ENCODE measurements at regions not wholly inside any gene's neighbourhood (a gene's known extent, or its start where the extent isn't known, plus 50 kb on each side); places are given as distances from the start of the nearest gene placed in this dataset.
"Not testable (repeated sequence)": the region's sequence is repeated elsewhere in the genome, so short reads cannot be mapped to it uniquely, and the experiment has no call there.

- intact Hi-C loops (cut with DNase I): no loop called here
- 87% methylated on average over 2 of the region's 2 CpGs for WGBS
- no peak overlapping the region for H3K27ac ChIP-seq (ENCODE audit: low read length)
- DNase-seq: no peak
- H3K9me3 ChIP-seq (ENCODE audit: control insufficient read depth, low read length): no peaks in the 10 kb centered on the region
- no peaks in the 10 kb centered on the region for H3K4me1 ChIP-seq (ENCODE audit: control insufficient read depth, insufficient read depth, low read length)
- ATAC-seq: no peak
- H3K4me3 ChIP-seq (ENCODE audit: low read length): no peak overlapping the region
- H3K27me3 ChIP-seq (ENCODE audit: control insufficient read depth, insufficient read depth): no peaks in the 10 kb centered on the region
Measured at GRCh38 chrX:128862557-128862956, 660.7 kb downstream of the SMARCA1 start.

GRCh38 chrX:128848374-128848773, 674.9 kb downstream of the SMARCA1 start:
- H3K4me3 ChIP-seq (ENCODE audit: low read length): no peak overlapping the region
- no peak for DNase-seq
- 63% methylated on average over 3 of the region's 3 CpGs for WGBS
- no peaks in the 10 kb centered on the region for H3K27me3 ChIP-seq (ENCODE audit: control insufficient read depth, insufficient read depth)
- intact Hi-C loops (cut with DNase I): no loop called here
- no peaks in the 10 kb centered on the region for H3K4me1 ChIP-seq (ENCODE audit: control insufficient read depth, insufficient read depth, low read length)
- ATAC-seq: no peak
- no peak overlapping the region for H3K27ac ChIP-seq (ENCODE audit: low read length)
- no peaks in the 10 kb centered on the region for H3K9me3 ChIP-seq (ENCODE audit: control insufficient read depth, low read length)

DNA sequence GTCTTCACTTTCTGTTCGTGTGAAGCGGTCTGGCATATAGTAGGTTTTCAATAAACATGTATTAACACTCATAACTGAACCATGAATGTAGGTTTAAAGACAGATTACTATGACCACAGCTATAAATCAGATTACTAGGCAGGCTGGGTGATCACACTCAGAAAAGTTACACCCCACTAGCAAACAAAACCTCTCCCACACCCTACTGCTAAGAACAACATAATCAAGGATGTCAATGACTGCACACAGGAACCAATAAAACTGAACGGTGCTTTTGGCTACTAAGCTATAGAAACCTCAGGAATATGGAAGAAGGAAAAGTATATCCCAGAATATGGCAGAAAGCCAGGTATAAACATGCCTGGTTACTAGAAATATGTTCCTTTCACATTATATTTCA, 676.9 kb downstream of the SMARCA1 start:
- H3K4me3 ChIP-seq (ENCODE audit: low read length): no peak overlapping the region
- WGBS: 87% methylated on average over 3 of the region's 3 CpGs
- H3K27ac ChIP-seq (ENCODE audit: low read length): no peak overlapping the region
- no peaks in the 10 kb centered on the region for H3K27me3 ChIP-seq (ENCODE audit: control insufficient read depth, insufficient read depth)
- H3K9me3 ChIP-seq (ENCODE audit: control insufficient read depth, low read length): no peaks in the 10 kb centered on the region
- H3K4me1 ChIP-seq (ENCODE audit: control insufficient read depth, insufficient read depth, low read length): no peaks in the 10 kb centered on the region
- intact Hi-C loops (cut with DNase I): no loop called here
- DNase-seq (no peak), ATAC-seq (no peak)

GRCh38 chrX:128818690-128819089, 704.6 kb downstream of the SMARCA1 start:
- DNase-seq: no peak
- Histone ChIP-seq H3K4me1 (ENCODE audit: control insufficient read depth, insufficient read depth, low read length) (no peaks in the 10 kb centered on the region), H3K27ac (ENCODE audit: low read length) (no peak overlapping the region), H3K27me3 (ENCODE audit: control insufficient read depth, insufficient read depth) (no peaks in the 10 kb centered on the region), H3K9me3 (ENCODE audit: control insufficient read depth, low read length) (no peaks in the 10 kb centered on the region), H3K4me3 (ENCODE audit: low read length) (no peak overlapping the region)
- ATAC-seq: no peak
- whole genome bisulfite sequencing: 92% methylated on average over 5 of the region's 5 CpGs
- intact Hi-C loops (cut with DNase I): no loop called here

DNA sequence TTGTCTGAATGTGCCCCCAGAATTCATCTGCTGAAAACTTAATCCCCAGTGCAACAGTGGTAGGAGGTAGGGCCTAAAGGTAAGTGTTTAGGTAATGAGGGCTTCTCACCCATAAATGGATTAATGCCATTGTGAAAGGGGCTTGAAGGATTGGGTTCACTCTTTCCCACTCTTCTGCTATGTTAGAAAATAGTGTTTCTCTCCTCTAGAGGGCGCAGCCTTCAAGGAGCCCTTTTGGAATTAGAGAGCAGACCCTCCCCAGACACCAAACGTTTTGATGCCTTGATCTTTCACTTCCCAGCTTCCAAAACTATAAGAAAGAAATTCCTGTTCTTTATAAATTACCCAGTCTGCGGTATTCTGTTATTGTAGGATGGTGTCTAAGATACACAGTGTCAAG, 706.4 kb downstream of the SMARCA1 start:
- Histone ChIP-seq H3K27ac (ENCODE audit: low read length) (no peak overlapping the region), H3K4me3 (ENCODE audit: low read length) (no peak overlapping the region), H3K4me1 (ENCODE audit: control insufficient read depth, insufficient read depth, low read length) (no peaks in the 10 kb centered on the region), H3K27me3 (ENCODE audit: control insufficient read depth, insufficient read depth) (no peaks in the 10 kb centered on the region), H3K9me3 (ENCODE audit: control insufficient read depth, low read length) (no peaks in the 10 kb centered on the region)
- DNase-seq (no peak), ATAC-seq (no peak)
- intact Hi-C loops (cut with DNase I): no loop called here
- 10% methylated on average over 3 of the region's 3 CpGs for WGBS

GRCh38 chrX:128807367-128807766, 715.9 kb downstream of the SMARCA1 start:
- Histone ChIP-seq H3K9me3 (ENCODE audit: control insufficient read depth, low read length) (no peaks in the 10 kb centered on the region), H3K27me3 (ENCODE audit: control insufficient read depth, insufficient read depth) (no peaks in the 10 kb centered on the region), H3K4me3 (ENCODE audit: low read length) (no peak overlapping the region), H3K4me1 (ENCODE audit: control insufficient read depth, insufficient read depth, low read length) (no peaks in the 10 kb centered on the region), H3K27ac (ENCODE audit: low read length) (no peak overlapping the region)
- 93% methylated on average over 3 of the region's 3 CpGs for WGBS
- no peak for DNase-seq
- no peak for ATAC-seq
- intact Hi-C loops (cut with DNase I): no loop called here

DNA sequence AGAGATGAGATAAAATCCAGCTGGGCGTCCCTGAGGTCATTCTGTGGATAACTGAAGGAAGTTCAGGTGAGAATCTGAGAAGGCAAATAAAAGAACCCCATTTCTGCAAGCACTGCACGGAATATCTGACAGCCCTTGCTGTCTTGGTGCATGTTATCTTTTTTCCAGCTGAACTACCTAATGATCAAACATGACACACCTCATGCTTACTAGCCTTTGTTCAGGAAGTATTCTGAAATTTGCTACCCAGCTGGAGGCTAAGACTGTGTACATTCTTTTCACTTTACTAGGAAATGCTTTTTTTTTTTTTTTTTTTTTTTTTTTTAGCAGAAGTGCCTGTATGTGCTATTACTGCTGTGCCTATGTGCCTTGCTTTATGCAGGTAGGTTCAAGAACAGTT, 718.1 kb downstream of the SMARCA1 start:
- DNase-seq (no peak), ATAC-seq (no peak)
- no peak overlapping the region for H3K4me3 ChIP-seq (ENCODE audit: low read length)
- intact Hi-C loops (cut with DNase I): no loop called here
- H3K27ac ChIP-seq (ENCODE audit: low read length): no peak overlapping the region
- H3K4me1 ChIP-seq (ENCODE audit: control insufficient read depth, insufficient read depth, low read length): no peaks in the 10 kb centered on the region
- WGBS: 68% methylated on average over 2 of the region's 2 CpGs
- no peaks in the 10 kb centered on the region for H3K27me3 ChIP-seq (ENCODE audit: control insufficient read depth, insufficient read depth)
- H3K9me3 ChIP-seq (ENCODE audit: control insufficient read depth, low read length): no peaks in the 10 kb centered on the region

- no peak for DNase-seq
- intact Hi-C loops (cut with DNase I): no loop called here
Measured at GRCh38 chrX:128804828-128805227, 718.5 kb downstream of the SMARCA1 start.

DNA sequence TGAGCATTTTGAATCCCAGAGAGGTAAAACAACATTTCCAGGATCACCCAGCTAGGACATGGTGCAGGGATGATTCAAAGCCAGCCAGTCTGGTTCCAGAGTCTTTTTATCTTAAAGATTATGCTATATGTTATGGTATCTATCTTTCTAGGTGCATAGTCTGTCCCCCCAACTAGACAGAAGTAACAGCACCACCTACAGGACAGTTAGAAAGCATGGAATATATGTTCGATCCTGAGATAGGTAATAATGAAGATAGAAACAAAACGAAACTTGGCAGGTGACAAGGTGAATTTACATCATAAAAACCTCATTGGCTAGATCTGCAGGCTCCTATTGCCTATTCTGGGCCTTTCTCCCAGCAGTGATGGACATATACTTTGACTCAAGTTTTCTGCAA, 723.2 kb downstream of the SMARCA1 start:
- ATAC-seq (no peak), DNase-seq (no peak)
- Histone ChIP-seq H3K9me3 (ENCODE audit: control insufficient read depth, low read length) (no peaks in the 10 kb centered on the region), H3K27ac (ENCODE audit: low read length) (no peak overlapping the region), H3K4me3 (ENCODE audit: low read length) (no peak overlapping the region), H3K4me1 (ENCODE audit: control insufficient read depth, insufficient read depth, low read length) (no peaks in the 10 kb centered on the region), H3K27me3 (ENCODE audit: control insufficient read depth, insufficient read depth) (no peaks in the 10 kb centered on the region)
- intact Hi-C loops (cut with DNase I): no loop called here
- WGBS: 48% methylated on average over 2 of the region's 2 CpGs

More at GRCh38 chrX:128804828-128805227, 718.5 kb downstream of the SMARCA1 start:
- H3K9me3 ChIP-seq (ENCODE audit: control insufficient read depth, low read length): no peaks in the 10 kb centered on the region
- no peaks in the 10 kb centered on the region for H3K27me3 ChIP-seq (ENCODE audit: control insufficient read depth, insufficient read depth)
- 91% methylated on average over 2 of the region's 2 CpGs for WGBS
- H3K27ac ChIP-seq (ENCODE audit: low read length): no peak overlapping the region
- no peak overlapping the region for H3K4me3 ChIP-seq (ENCODE audit: low read length)
- no peaks in the 10 kb centered on the region for H3K4me1 ChIP-seq (ENCODE audit: control insufficient read depth, insufficient read depth, low read length)
- ATAC-seq: no peak

GRCh38 chrX:128783139-128783538, 730.9 kb upstream of the ACTRT1 start:
- H3K9me3 ChIP-seq (ENCODE audit: control insufficient read depth, low read length); intact Hi-C loops (cut with DNase I); H3K4me1 ChIP-seq (ENCODE audit: control insufficient read depth, insufficient read depth, low read length); H3K27ac ChIP-seq (ENCODE audit: low read length); ATAC-seq; DNase-seq; H3K4me3 ChIP-seq (ENCODE audit: low read length); H3K27me3 ChIP-seq (ENCODE audit: control insufficient read depth, insufficient read depth): not testable (repeated sequence)
- WGBS: 61% methylated on average over 5 of the region's 6 CpGs

DNA sequence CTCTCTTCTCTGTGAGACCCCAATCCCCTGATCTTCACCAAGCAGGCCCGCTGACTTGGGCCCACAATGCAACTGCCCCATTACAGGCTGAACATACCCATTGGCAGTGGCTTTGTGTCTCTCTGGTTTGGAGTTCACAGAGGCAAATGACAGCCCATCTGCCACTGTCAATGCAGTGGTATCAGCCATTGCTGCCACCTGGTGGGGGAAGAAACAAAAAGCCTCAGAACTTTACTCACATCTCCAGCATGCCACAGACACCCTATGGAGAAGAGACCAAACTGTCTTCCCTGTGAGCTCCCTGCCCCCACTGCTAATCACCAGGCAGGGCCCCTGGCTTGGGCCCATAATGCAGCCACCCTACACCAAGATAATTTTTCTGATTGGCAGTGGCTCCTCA, 729.3 kb upstream of the ACTRT1 start:
- H3K27me3 ChIP-seq (ENCODE audit: control insufficient read depth, insufficient read depth): no peaks in the 10 kb centered on the region
- no peak overlapping the region for H3K27ac ChIP-seq (ENCODE audit: low read length)
- H3K4me1 ChIP-seq (ENCODE audit: control insufficient read depth, insufficient read depth, low read length): no peaks in the 10 kb centered on the region
- 38% methylated on average over 1 of the region's 1 CpG for WGBS
- ATAC-seq (no peak), DNase-seq (no peak)
- H3K9me3 ChIP-seq (ENCODE audit: control insufficient read depth, low read length): no peaks in the 10 kb centered on the region
- intact Hi-C loops (cut with DNase I): no loop called here
- no peak overlapping the region for H3K4me3 ChIP-seq (ENCODE audit: low read length)

GRCh38 chrX:128780934-128781333, 728.7 kb upstream of the ACTRT1 start:
- no peak overlapping the region for H3K4me3 ChIP-seq (ENCODE audit: low read length)
- intact Hi-C loops (cut with DNase I): no loop called here
- H3K9me3 ChIP-seq (ENCODE audit: control insufficient read depth, low read length): no peaks in the 10 kb centered on the region
- ATAC-seq (no peak), DNase-seq (no peak)
- H3K27me3 ChIP-seq (ENCODE audit: control insufficient read depth, insufficient read depth): no peaks in the 10 kb centered on the region
- WGBS: 87% methylated on average over 5 of the region's 5 CpGs
- H3K27ac ChIP-seq (ENCODE audit: low read length): no peak overlapping the region
- H3K4me1 ChIP-seq (ENCODE audit: control insufficient read depth, insufficient read depth, low read length): no peaks in the 10 kb centered on the region
